ENCODE measurements at regions not wholly inside any gene's neighbourhood (a gene's known extent, or its start where the extent isn't known, plus 50 kb on each side); places are given as distances from the start of the nearest gene placed in this dataset.

DNA sequence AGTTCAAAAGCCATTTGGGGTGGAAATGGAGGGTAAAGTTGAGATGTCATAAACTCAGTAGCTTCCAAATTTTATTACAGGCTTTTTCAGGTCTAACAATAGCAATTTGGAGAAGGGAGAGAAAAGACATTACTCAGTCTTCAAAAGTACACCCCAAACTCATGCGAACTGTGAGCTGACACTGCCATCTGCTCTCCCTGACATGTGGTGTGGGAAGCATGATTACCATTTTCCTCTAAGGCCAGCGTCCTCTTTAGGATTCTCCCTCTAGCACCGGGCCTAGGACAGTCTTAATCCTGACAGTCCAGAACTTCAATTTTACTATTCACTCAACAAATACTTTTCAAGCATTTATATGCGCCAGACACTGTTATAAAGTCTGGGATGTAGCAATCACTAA is 536.0 kb upstream of the JARID2 start:
- no peak for DNase-seq

DNA sequence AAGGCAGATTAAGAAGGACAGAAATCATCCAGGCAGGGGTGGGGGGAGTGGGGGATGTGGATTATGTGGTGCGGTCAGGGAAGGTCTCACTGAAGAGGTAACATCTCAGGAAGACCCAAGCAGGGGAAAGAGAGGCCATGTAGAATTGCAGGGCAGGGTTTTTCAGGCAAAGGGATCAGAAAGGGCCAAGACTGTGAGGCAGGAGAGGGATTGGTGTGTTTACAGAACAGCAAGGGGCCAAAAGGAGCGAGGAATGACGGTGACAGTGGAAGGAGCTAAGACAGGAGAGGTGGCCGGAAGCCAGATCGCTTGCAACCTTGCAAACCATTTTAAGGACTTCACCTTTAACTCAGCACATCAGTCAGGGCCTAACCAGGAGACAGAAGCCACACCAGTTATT is 535.4 kb upstream of the JARID2 start:
- DNase-seq = no peak

DNA sequence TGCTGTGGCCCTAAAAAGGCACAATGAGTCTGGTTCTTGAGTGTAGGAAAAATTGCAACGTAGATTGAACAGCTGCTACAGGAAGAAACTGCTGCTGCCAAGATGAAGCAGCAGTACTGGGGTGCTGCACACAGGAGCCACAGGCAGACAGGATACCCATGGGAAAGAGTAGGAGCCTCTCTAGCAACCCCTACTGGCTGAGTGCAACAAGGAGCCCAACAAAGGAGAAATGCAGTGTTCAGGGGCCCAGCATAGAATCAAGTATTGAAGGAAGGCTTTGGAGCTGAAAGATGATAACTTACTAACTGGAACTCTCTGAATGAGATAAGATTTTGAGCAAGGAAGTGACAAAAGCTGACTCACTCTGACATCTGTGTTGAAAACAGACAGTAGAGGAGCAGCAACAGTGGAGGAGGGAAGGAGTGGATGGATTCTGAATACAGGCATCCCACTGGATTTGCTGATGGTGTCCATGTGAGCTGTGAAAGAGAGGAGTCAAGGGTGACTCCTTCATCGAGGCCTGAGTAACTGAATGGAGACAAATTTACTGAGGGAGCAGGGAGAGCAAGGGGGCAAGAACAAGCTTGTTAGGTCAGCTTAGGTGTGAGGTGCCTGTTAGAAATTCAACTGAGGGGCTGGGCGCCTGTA is 534.7 kb upstream of the JARID2 start:
- no peak for DNase-seq

DNA sequence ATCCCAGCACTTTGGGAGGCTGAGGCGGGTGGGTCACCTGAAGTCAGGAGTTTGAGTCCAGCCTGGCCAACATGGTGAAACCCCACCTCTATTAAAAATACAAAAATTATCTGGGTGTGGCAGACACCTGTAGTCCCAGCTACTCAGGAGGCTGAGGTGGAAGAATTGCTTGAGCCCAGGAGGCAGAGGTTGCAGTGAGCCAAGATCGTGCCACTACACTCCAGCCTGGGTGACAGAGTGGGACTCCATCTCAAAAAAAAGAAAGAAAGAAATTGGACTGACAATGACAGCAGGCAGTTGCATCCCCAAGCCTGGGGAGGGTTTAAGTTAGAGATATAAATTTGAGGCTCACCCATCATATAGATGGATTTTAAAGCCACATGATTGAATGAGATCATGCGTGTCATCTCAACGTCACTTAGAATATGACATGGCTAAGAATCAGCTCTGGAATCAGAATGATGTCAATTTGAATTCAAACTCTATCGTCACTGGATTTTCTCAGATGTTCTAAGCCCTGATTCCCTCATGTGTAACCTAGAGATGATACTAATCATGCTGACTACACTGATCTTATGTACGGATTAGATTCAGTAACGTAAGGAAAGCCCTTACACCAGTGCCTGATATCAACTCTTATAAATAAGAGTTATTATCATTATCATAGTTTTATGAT is 534.0 kb upstream of the JARID2 start:
- no peak for DNase-seq

DNA sequence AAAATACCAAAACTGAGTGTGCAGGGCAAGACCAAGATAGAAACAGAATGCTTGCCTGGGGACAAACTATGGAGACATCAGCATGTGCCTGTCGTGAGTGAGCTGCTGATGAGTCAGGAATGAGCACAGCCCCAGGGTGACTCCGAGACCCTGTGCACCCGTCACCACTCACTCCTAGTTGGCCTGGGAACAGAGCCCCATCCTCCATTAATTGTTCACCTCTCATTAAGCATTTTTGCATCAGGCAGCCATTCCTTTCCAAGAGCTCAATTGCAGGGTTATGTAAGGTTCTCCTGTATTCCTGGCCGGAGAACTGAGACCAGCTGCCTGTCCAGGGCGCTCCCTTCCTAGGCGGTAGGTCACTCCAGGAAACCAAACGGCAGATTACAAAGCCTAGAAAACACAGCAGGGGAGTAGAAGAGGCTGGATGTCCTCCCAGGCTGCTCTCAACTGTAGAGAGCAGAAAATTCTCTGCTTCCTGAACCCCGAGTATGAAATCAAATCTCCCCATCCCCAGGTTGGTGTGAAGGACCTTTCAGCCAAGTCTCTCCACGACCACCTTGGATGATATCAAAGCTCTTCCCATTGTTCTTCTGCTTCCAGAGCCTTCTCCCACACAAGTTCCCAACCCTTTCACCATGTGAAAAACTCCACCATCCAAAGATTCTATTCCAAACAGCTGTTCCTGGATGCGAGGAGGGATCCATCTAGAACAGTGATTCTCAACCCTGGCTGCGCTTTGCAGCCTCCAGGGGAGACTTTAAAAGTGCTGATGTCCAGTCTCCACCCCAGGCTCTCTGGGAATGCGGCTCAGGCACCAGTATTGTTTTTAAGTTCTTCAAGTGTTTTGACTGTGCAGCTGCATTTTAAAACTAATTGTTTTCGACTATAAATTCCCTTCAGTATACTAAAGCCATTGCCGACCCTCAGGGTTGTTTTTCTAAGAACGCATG is 532.6 kb upstream of the JARID2 start:
- DNase-seq = no peak

DNA sequence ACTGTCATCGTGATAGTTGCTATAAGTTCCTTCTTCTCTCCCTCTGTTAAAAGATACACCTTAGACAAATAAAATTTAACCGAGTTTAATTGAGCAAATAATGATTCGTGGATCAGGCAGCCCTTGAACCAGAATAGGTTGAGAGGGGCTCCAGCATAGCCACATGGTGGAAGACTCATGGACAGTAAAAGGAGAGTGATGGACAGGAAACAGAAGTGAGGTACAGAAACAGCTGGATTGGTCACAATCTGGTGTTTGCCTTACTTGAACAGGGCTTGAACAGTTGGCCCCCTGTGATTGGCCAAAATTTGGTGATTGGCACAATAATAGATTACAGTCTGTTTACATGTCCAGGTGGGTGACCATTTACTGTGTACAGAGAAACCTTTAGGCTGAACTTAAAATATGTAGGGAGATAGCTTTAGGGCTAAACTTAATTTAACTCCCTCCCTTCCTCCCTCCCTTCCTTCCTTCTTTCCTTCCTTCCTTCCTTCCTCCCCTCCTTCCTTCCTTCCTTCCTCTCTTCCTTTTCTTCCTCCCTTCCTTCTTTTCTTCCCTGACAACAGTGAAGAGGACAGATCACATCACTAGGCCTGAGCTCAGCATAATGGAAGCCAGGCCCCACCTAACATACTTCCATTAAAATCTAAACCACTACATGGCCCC is 531.8 kb upstream of the JARID2 start:
- no peak for DNase-seq

DNA sequence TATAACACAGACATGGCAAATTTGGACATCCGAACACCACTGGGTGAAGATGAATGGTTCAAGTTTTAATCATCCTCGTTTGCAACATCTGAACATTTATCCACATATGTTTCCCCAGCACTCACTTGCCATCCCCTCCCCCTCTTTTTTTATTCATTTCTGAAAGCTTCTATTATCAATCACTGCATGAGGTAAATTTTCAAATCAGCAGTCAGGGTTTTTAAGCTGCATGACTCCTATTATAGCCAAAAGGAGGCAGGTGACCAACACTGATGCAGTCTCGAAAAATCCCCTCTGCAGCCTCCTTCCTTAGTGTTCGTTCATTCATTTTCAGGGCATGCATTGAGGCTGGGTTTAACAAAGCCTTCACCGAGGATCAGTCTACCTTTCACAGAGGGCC is 530.8 kb upstream of the JARID2 start:
- DNase-seq = no peak

DNA sequence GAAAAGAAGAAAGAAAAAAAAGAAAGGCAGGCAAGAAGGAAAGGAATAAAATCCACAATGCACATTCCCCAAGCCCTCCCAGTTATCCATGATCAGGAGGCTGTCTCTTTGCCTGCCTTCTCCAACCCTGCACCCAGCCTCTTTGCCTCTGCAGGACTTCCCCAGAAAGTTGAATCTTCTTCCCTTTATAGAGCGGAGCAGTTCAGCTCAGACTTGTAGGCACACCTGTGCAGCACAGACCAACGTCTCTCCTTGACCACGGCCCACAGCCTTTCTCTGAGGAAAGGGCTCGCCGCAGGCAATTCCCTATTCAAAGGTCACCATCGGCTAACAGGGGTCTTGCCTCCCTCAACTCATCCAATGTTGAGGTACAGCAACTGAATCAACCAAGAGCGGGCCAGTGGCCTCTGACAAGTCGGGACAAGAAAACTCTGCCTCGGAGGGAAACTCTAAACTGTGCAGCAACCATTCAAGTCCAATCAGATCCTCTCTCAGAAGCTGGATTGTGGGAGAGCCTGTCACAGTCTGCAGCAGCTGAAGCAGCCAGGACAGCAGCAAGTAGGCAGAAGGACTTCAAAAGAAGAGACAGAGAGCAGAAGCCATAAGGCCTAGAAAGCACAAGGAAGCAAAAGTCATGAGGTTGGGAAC is 529.2 kb upstream of the JARID2 start:
- DNase-seq = no peak

DNA sequence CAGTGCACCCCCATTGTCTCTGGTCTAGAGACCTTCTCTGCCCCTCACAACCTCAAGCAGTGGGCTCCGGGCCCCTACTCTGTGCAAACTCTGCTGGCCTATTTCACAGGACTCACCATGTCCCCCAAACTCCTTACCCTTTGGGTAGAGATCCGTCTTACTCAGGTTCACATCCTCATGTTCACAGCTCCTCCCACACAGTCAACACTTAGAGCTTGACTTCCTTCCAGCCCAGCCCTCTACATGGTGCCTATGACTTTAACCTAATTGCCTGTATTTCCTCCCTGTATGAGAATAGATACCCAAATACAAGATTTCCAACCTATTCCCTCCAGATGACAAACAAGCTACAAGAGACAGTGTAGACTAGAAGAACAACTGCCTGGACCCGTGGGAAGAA is 528.6 kb upstream of the JARID2 start:
- no peak for DNase-seq

DNA sequence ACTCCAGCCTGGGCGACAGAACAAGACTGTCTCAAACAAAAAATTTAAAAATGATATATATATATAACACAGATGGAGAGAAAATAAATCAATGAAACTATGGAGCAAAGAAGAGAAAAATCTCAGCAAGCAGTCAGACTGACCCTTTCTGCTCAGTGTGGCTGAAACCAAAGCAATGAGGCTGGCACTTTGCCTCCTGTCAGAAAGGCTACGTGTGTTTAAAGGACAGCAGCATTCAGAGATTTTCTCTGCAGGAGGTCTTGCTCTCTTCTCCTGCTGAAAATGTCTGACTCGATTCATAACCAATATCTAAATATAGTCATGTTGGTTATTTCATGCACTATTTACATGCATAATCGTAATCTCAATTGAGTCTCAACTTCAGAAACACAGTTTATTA is 527.0 kb upstream of the JARID2 start:
- DNase-seq = no peak

DNA sequence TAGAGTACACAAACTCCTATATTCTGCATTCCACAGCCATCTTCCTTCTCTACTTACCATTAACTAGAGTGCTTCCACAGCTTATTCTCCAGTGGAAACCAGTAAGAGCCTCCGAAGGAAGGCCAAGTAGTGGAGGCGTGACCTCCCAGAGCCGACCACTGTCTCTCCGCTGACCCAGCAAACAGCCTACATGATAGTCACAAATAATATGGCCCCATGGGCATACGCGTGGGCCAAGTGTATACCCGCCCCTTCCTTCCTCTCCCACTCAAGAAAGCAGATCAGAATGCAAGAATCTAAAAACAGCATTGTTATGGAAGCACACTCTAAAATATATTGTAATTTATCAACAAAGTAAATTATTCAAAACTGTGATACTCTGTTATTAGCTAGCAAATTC is 526.6 kb upstream of the JARID2 start:
- DNase-seq = no peak

DNA sequence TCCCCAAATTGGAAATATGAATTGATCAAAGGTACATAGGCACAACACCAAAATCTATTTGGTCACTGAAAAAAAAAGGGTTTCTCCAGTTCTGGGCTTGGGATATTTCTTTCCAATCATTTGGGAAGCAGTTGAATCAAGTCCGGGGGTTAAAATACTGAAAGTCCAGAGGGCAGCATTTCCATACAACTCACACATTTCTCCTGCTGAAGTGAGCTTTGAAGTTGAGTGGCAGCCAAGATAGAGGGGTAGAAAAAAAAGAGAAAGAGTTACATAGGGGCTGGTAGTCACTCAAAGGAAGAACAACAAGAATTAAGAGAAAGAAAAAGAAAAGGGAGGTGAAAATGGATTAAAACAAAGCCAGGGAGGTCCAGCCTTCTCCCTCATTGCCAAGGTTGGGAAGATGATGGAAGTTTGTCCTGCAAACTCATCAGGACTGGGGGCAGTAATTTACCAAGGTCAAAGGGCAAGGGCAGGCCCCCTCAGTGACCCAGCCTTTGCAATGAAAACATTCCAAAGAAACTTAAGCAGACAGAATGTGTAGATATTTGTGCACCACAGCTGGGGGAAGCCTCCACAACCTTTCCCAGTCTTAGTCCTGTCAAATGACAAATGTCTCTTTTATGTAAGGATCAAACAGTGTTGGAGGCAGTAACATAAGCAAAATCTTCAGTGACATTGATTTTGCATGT is 525.3 kb upstream of the JARID2 start:
- no peak for DNase-seq

DNA sequence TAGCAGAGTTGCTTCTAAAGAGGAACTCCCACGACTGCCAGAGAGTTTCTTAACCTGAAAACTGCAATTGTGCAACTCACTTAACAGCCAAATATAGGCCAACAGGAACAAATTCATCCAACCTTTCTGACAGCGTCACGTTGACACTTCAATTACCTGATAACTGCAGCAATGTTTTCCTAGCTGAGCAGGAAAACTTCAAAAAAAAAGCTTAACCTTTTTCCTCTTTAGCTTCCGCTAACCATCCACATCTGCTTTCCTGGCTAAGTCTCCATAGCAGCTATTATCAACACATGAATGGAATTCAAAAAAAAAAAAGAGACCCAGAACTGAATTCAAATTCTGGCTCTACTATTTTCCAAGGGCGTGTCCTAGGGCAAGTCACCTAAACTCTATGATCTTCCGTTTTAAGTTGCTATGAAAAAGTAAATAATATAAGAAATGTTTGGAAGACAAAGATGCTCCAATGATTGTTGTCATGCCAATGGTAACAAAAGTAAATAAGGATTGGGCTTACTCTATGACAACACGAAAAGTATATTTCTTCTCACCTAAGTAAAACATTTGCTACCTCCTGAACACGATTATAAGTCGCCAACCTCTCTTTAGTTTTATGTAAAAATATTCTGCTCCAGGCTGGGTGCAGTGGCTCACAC is 524.6 kb upstream of the JARID2 start:
- DNase-seq = no peak

DNA sequence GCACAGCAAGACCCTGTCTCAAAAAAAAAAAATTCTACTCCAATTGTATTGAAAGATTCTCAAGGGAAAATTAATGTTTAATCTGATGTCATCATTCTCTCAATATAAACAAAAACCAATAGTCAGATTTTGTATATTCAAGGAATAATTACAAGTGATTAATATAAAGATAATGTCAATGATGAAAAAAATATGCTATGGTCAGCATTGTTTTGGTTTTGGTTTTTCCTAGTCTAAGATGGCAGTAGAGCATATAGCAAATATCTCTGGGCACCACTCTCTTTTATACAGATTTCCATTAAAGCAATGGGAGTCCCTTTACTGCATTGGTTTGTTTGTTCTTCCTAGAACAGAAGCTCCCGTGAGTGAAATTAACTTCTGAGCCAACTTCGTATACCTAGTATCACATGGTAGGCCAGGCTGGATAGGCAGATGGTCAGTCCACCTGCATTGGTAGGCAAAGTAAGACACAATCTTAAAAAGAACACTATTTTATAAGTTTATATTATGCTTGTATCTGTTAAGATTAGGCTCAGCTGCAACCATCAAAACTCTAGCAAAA is 523.8 kb upstream of the JARID2 start:
- DNase-seq = no peak

DNA sequence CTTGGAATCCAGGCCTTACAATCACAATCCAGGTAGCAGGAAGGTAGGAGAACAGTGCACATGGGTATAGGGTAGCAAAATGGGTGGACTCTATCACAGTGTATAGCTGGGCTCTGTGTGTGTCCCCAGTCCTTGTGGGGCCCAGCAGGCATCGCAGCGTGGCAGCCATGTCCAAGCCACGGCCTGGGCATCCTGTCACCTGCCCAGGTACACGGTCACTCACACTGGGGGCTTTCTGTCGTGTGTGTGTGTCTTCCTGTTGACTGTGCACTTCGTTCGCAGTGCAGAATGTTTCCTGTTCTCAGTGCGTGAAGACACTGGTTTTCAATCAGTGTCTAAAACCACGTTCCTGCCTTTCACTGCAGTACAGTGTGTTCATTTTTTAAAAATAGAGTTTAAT is 523.2 kb upstream of the JARID2 start:
- no peak for DNase-seq

DNA sequence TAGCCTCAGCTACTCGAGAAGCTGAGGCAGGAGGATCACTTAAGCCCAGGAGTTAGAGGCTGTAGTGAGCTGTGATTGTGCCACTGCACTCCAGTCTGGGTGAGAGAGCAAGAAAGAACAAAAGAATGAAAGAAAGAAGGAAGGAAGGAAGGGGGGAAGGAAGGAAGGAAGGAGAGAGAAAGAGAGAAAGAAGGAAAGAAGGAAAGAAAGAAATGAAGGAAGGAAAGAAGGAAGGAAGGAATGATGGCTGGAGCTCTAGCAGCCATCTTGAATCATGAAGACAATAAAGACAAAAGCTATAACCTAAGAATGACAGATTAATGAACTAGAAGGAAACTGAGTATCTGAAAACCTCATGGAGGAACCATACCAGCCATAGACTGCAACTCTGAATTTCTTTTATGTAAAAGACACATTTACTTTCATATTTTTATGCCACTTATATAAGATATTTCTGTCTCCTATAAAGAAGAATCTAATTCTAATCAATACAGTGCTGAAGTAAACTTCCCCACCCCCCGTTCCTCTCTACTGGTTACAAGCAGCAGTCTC is 522.3 kb upstream of the JARID2 start:
- no peak for DNase-seq

DNA sequence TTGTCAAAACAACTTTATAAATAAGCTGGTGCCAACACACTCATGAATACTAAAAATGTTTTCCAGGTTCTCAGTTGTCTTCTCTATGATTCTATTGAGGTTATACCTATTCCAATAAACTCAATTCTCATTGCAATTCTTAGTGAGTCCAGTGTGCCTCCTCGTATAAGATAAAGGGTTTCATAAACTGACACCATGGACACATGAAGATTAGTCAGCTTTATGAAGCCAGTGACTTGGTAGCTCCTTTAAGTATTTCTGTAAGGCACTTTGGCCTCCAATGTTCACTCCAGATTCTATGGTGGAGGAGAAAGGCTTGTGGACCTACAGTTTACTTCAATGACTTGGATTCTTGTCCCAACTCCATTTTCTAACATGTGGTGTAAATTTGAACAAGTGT is 521.3 kb upstream of the JARID2 start:
- no peak for DNase-seq

DNA sequence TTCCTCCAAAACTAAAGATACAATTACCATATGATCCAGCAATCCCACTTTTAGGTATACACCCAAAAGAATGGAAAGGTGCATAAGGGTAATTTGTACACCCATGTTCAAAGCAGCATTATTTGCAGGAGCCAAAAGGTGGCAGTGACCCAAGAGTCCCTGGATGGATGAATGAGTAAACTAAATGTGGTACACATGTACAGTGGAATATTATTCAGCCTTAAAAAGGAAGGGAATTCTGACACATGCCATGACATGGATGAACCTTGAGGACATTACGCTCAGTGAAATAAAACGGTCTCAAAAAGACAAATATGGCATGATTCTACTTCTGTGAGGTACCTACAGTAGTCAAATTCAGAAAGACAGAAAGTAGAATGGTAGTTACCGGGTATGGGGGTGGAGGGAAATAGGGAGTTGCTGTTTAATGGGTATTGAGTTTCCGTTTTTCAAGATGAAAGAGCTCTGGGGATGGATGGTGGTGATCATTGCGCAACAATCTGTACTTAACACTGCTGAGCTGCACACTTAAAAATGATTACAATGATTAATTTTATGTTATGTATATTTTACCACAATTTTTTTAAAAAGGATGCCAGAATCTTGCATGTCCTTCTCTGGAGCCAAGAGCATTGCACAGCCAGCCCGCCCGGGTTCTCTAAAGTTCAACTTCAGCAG is 518.9 kb upstream of the JARID2 start:
- DNase-seq = no peak

DNA sequence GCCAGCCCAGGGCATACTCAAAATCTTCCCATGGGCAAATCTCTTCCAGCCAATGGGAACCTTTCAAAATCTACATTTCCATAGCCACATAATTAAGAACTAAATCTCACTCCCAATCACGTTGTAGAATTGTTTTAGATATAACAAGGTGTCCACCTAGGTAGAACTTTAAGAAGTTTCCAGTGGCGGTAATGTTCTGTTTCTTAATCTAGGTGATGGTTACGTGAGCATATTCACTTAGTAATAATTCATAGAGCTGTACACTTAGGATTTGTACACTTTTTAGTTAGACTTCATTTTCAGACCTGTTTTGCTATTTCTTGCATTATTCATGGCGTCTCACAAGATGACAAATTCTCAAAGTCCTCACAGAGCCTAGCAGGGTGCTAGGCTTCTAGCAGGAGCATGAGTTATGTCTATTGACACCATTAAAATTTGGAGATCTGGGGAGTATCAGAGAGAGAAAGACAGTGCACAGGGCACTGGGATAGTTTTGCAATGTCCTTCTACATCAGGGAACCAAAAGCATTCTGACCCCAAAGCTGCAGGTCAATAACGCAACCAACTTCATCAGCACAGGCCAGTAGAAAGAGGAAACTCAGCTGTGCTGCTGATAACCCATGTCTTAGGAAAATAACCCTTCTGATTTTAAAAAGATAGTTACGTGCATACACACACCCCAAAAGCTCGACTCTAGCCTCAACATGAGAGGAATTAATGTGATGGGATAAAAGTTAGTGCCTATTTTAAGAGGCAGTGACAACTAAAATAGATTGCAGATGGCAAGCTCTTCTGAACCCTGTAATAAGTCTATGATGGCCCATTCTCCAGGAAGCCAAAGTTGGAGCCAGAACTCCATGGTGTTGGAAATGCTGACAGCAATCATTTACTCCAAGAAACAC is 518.1 kb upstream of the JARID2 start:
- no peak for DNase-seq
